ENCODE measurements at regions not wholly inside any gene's neighbourhood (a gene's known extent, or its start where the extent isn't known, plus 50 kb on each side); places are given as distances from the start of the nearest gene placed in this dataset.

GRCh38 chr6:71047417-71047816, 90.6 kb upstream of the B3GAT2 start:
- no TSS peak for BruUV-seq (replicated peaks)
- ChIA-PET CTCF (no interaction called here), POLR2A (ENCODE audit: unreplicated experiment) (no interaction called here)
- no peak overlapping the region for H3K9ac ChIP-seq (ENCODE audit: low read length)
- H3K36me3 ChIP-seq (ENCODE audit: low read depth, low read length), result no peaks in the 10 kb centered on the region
- ATAC-seq, result no peak
- intact Hi-C loops (cut with micrococcal nuclease), result no loop called here
- no peaks in the 10 kb centered on the region for H3F3A ChIP-seq (ENCODE audit: low read length, unreplicated experiment)
- no peaks in the 10 kb centered on the region for H3K9me3 ChIP-seq (ENCODE audit: low read length)
- peaks cover 45% of the 10 kb centered on the region for H3K27me3 ChIP-seq (ENCODE audit: low read length)
- no peak for DNase-seq
- H4K20me1 ChIP-seq (ENCODE audit: low read length), result no peaks in the 10 kb centered on the region
- no peaks in the 10 kb centered on the region for H3K4me1 ChIP-seq (ENCODE audit: insufficient read depth, low read length)
- H3K79me2 ChIP-seq (ENCODE audit: low read length), result no peaks in the 10 kb centered on the region
- H3K4me3 ChIP-seq (ENCODE audit: low read length), result no peak overlapping the region
- H3K4me2 ChIP-seq (ENCODE audit: low read length), result no peak overlapping the region
- no peak for TF ChIP-seq EZH2phosphoT487 (IDR thresholded peaks at IDR 0.05; ENCODE audit: borderline replicate concordance, low read length)
- TF ChIP-seq CTCF (conservative IDR thresholded peaks at IDR 0.05; ENCODE audit: low read depth, low read length), result no peak
- TF ChIP-seq EZH2 (IDR thresholded peaks at IDR 0.05; ENCODE audit: low read length, unreplicated experiment), result no peak
- H2AFZ ChIP-seq (ENCODE audit: low read length), result no peak overlapping the region
- H3K27ac ChIP-seq (ENCODE audit: low read length), result no peak overlapping the region
- H3K9me2 ChIP-seq (replicated peaks; ENCODE audit: low read length), result no peaks in the 10 kb centered on the region

DNA sequence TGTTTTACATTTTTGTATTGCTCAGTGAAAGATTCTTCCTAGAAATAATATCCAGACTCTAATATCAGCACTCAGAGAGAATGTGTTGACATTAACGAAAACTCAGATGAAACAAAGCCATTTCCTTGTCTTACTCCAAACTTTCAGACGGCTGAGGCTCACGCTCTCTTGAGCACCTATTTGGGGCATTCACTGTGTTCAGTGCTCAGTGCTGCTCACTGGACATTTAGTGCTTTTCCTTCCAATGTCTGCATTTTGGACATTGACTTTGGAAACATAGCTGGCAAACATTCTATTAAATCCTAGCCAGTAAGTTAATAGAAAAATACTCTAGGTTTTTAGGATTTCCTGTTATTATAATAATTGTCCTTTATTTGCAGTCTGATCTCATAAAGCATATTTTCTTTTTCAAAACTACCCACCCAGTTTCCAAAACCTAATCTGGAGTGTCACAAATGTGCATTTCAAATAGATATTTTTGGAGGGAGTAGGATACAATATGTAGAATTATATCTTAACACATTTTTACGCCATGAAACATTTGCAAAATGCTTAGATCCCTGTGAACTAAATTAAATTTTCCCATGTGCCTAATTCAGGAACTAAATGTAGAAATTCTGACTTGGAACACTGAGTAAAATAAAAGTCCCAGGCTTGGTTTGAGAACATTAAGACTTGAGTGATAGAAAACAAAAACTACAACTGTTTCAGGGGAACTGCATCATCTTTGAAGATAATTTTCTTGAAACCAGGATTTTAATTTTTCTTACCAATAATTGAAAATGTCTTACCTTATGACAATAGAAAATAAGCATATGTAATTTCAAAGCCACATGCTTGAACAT, 91.7 kb upstream of the B3GAT2 start:
- Histone ChIP-seq H3K4me3 (ENCODE audit: low read length) (no peak overlapping the region), H2AFZ (ENCODE audit: low read length) (no peak overlapping the region), H3K79me2 (ENCODE audit: low read length) (no peaks in the 10 kb centered on the region), H3K4me2 (ENCODE audit: low read length) (no peak overlapping the region), H3K27me3 (ENCODE audit: low read length) (peaks cover 54% of the 10 kb centered on the region), H3K9me3 (ENCODE audit: low read length) (no peaks in the 10 kb centered on the region), H3K4me1 (ENCODE audit: insufficient read depth, low read length) (no peaks in the 10 kb centered on the region), H3K9me2 (replicated peaks; ENCODE audit: low read length) (no peaks in the 10 kb centered on the region), H4K20me1 (ENCODE audit: low read length) (no peaks in the 10 kb centered on the region), H3K27ac (ENCODE audit: low read length) (no peak overlapping the region), H3F3A (ENCODE audit: low read length, unreplicated experiment) (no peaks in the 10 kb centered on the region), H3K36me3 (ENCODE audit: low read depth, low read length) (no peaks in the 10 kb centered on the region), H3K9ac (ENCODE audit: low read length) (no peak overlapping the region)
- ChIA-PET CTCF (no interaction called here), POLR2A (ENCODE audit: unreplicated experiment) (no interaction called here)
- no TSS peak for BruUV-seq (replicated peaks)
- no peak for DNase-seq
- ATAC-seq, result no peak
- intact Hi-C loops (cut with micrococcal nuclease), result no loop called here
- TF ChIP-seq CTCF (conservative IDR thresholded peaks at IDR 0.05; ENCODE audit: low read depth, low read length), result no peak
- no peak for TF ChIP-seq EZH2phosphoT487 (IDR thresholded peaks at IDR 0.05; ENCODE audit: borderline replicate concordance, low read length)
- TF ChIP-seq EZH2 (IDR thresholded peaks at IDR 0.05; ENCODE audit: low read length, unreplicated experiment), result no peak

- H3K4me3 ChIP-seq (ENCODE audit: low read length), result no peak overlapping the region
- no peaks in the 10 kb centered on the region for H3K9me3 ChIP-seq (ENCODE audit: low read length)
- intact Hi-C loops (cut with micrococcal nuclease), result no loop called here
- no peaks in the 10 kb centered on the region for H3K36me3 ChIP-seq (ENCODE audit: low read depth, low read length)
- ChIA-PET CTCF (no interaction called here), POLR2A (ENCODE audit: unreplicated experiment) (no interaction called here)
- no peak overlapping the region for H3K27ac ChIP-seq (ENCODE audit: low read length)
- ATAC-seq (no peak), DNase-seq (no peak)
- H3F3A ChIP-seq (ENCODE audit: low read length, unreplicated experiment), result no peaks in the 10 kb centered on the region
- BruUV-seq (replicated peaks), result no TSS peak
- TF ChIP-seq CTCF (conservative IDR thresholded peaks at IDR 0.05; ENCODE audit: low read depth, low read length) (no peak), EZH2 (IDR thresholded peaks at IDR 0.05; ENCODE audit: low read length, unreplicated experiment) (no peak), EZH2phosphoT487 (IDR thresholded peaks at IDR 0.05; ENCODE audit: borderline replicate concordance, low read length) (no peak)
- H3K9ac ChIP-seq (ENCODE audit: low read length), result no peak overlapping the region
- peaks cover 61% of the 10 kb centered on the region for H3K27me3 ChIP-seq (ENCODE audit: low read length)
- H3K9me2 ChIP-seq (replicated peaks; ENCODE audit: low read length), result no peaks in the 10 kb centered on the region
- H3K79me2 ChIP-seq (ENCODE audit: low read length), result no peaks in the 10 kb centered on the region
- no peaks in the 10 kb centered on the region for H3K4me1 ChIP-seq (ENCODE audit: insufficient read depth, low read length)
- H4K20me1 ChIP-seq (ENCODE audit: low read length), result no peaks in the 10 kb centered on the region
- H2AFZ ChIP-seq (ENCODE audit: low read length), result no peak overlapping the region
- H3K4me2 ChIP-seq (ENCODE audit: low read length), result no peak overlapping the region
These were observed 92.4 kb upstream of the B3GAT2 start for GRCh38 chr6:71049198-71049770.
